ES-I3 (cell line): ENCODE measurements at regions not wholly inside any gene's neighbourhood (a gene's known extent, or its start where the extent isn't known, plus 50 kb on each side); places are given as distances from the start of the nearest gene placed in this dataset.

Source experiments
- H3K36me3 ChIP-seq: 2 replicates; pipeline ENCODE4 v1.6.1; 2013; ENCODE audit warnings: mild to moderate bottlenecking, low read length, control low read depth, moderate library complexity; ENCODE audit not compliant: insufficient read depth
- H3K4me1 ChIP-seq: 2 replicates; pipeline ENCODE4 v1.6.1; 2013; ENCODE audit warnings: mild to moderate bottlenecking, control low read depth, low read length; ENCODE audit not compliant: insufficient read depth
- H3K9ac ChIP-seq: 2 replicates; pipeline ENCODE4 v1.6.1; 2013; ENCODE audit warnings: low read depth, mild to moderate bottlenecking, low read length, moderate library complexity
- H3K9me3 ChIP-seq: 2 replicates; pipeline ENCODE4 v1.6.1; 2013; ENCODE audit warnings: mild to moderate bottlenecking, low read length, moderate library complexity; ENCODE audit not compliant: control insufficient read depth, insufficient read depth

DNA sequence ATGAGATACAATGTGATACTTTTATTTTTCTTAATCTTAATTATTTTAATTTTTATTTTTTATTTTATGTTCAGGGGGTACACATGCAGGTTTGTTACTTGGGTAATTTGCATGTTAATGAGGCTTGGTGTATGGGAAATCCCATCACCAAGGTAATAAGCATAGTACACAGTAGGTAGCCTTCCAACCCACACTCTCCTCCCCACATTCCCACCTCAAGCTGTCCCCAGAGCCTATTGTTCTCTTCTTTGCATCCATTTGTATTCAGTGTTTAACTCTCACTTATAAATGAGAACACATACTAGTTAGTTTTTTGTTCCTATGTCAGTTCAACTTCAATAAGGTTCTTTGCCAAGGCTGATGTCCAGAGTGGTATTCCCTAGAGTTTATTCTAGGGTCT is 1375.4 kb downstream of the NSUN3 start:
- Histone ChIP-seq H3K4me1 (no peaks in the 10 kb centered on the region), H3K36me3 (no peaks in the 10 kb centered on the region), H3K9me3 (no peaks in the 10 kb centered on the region)

DNA sequence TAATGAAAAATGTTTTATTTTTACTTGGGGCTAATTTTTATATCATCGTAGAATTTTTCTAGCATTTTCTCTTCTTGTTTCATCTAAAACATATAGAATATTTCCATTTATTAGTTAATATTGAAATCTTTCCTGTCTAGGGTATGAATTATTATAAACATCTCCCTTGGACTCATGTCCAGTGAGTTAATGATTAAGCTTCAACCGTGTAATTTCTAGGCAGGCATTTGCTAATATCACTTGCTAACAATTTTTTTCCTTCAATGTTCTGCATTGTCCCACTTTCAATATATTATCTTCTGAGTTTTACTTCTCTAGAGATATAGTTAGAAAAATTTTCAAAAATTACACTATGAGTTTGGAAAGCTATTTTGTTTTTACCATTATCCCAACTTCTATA is 1371.6 kb upstream of the EPHA6 start:
- no peaks in the 10 kb centered on the region for H3K36me3 ChIP-seq
- H3K9ac ChIP-seq: no peak overlapping the region
- H3K4me1 ChIP-seq: no peaks in the 10 kb centered on the region
- no peaks in the 10 kb centered on the region for H3K9me3 ChIP-seq

More for the DNA sequence above, 1375.4 kb downstream of the NSUN3 start:
- no peak overlapping the region for H3K9ac ChIP-seq

DNA sequence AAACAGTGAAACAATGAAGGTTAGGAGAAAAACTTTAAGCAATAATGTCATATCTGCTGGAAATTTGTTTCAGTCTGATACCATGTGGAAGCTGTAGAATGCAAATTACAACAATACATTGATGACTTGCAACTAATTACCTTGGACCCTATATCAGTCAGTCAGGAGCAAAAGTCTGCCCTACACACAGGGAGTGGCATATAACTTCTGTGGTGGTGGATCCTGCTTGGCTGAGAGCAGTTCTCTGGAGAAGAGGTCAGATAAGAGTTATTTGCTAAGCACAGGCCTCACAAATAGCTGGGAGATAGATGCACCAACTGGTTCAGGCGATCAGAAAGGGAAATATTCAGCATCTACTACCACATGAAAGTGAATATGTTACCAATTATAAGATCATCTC is 1364.6 kb upstream of the EPHA6 start:
- no peaks in the 10 kb centered on the region for H3K36me3 ChIP-seq
- no peak overlapping the region for H3K9ac ChIP-seq
- H3K9me3 ChIP-seq: no peaks in the 10 kb centered on the region
- H3K4me1 ChIP-seq: no peaks in the 10 kb centered on the region

DNA sequence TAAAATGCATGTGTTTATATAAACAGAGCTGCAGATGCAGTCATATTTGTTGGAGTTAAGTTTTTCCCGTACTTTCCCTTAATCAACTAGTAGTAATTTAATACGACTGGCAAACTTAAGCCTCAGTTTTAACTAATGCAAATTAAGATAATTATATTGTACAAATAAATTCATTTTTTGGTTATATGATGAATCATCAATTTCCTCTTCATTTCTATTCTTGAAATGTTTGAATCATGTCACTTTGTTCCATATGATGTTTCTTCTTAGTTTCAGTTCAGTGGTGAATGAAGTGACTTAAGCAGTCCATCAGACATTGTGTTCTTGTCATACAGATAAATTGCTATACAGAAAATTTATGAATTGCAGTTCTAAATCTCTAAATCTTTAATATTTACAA is 1361.2 kb upstream of the EPHA6 start:
- no peaks in the 10 kb centered on the region for H3K9me3 ChIP-seq
- H3K9ac ChIP-seq: no peak overlapping the region
- no peaks in the 10 kb centered on the region for H3K4me1 ChIP-seq
- H3K36me3 ChIP-seq: no peaks in the 10 kb centered on the region

DNA sequence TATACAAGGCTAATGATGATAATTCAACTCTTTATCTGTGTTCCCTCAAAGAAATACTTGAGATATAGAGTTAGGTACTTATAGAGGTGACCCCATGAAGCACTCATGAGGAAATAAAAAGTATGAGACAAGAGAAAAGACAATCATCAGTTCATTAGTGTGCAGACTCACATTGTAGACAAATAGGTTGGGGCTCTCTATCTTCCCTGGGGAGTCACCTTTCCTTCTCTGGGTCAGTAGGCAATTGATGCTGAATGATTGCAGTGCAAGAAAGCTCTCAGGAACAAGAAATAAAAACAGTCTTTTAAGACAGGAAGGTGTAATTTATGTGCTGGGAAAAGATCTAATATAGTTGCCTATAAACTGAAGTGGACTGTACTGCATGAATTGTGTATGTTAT is 1357.6 kb upstream of the EPHA6 start:
- H3K36me3 ChIP-seq: no peaks in the 10 kb centered on the region
- no peaks in the 10 kb centered on the region for H3K4me1 ChIP-seq
- H3K9me3 ChIP-seq: no peaks in the 10 kb centered on the region
- no peak overlapping the region for H3K9ac ChIP-seq

DNA sequence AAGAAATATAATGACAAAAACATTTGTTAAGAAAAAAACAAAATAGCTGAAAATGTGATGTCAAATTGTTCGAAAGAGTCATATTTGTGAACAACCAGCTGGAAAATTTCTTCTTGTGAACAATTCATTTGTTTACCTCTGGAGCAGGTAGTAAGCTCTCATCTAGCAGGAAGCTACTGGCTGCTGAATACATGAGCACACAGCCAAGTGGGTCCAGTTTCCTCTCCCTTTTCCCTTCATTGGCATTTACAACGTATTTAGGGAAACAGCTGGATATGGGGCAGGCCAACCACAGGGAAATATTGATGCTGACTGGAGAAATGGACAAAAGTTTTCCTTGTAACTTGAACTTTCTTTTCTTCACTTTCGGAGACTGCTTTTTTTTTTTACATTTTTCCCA is 1354.7 kb upstream of the EPHA6 start:
- H3K4me1 ChIP-seq: no peaks in the 10 kb centered on the region

DNA sequence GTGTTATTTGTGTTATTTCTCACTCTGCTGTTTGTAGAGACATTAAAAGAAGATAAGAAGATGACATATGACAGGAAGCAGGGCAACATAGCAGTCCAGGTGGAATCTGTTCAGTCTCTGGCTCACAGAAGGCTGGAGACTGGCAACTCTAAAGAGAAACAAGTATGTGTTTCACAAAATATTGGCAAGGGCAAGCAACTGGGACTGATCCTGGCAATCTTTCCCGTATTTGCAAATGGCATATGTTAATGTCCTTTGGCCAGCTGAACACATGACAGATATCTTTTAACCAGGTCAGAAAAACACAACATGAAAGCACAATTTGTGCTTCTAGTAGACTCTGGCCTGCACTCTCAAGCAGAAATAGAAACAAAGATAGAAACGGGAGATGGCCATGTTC is 1354.1 kb upstream of the EPHA6 start:
- H3K9me3 ChIP-seq: no peaks in the 10 kb centered on the region; the same call in 1 of the 2 replicates
- no peaks in the 10 kb centered on the region for H3K4me1 ChIP-seq
- H3K36me3 ChIP-seq: no peaks in the 10 kb centered on the region
- no peak overlapping the region for H3K9ac ChIP-seq

More for the DNA sequence above, 1354.7 kb upstream of the EPHA6 start:
- Histone ChIP-seq H3K36me3 (no peaks in the 10 kb centered on the region), H3K9ac (no peak overlapping the region), H3K9me3 (no peaks in the 10 kb centered on the region)

DNA sequence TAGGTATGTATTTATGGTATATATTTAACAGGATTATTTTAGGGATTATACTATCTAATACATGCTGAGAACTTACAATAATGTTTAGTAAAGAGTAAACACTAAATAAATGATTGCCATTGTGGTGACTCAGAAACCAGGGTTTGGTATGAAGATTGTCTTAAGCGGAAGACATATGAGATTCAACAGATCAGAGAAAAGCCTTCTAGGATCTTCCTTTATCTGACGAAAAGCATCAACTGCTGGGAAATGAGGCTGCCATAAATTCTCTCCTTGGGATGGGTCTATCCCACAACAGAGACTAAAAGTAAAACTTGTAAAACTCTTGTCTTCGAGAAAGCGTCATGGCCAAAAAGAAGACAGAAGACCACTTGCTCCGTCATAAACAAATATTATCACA is 1352.2 kb upstream of the EPHA6 start:
- Histone ChIP-seq H3K9ac (no peak overlapping the region), H3K4me1 (no peaks in the 10 kb centered on the region), H3K36me3 (no peaks in the 10 kb centered on the region), H3K9me3 (no peaks in the 10 kb centered on the region; the same call in 1 of the 2 replicates)

DNA sequence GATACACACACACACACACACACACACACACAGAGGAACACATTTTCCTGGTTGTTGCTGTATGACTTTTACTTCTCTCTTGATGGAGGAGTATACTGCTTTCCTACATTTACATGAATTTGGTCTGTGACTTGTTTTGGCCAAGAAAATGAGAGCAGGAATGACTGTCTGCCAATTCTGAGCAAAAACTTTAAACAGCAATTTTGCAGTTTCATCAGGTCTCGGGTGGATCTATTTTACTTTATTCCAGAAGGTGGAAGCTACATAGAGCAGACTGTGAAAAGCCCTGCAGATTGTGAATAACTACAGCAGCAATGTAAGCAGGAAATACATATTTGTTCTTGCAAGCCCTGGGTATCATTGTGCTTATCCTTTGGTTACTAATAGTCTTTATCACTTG is 1350.0 kb upstream of the EPHA6 start:
- H3K4me1 ChIP-seq: no peaks in the 10 kb centered on the region
- H3K36me3 ChIP-seq: no peaks in the 10 kb centered on the region

DNA sequence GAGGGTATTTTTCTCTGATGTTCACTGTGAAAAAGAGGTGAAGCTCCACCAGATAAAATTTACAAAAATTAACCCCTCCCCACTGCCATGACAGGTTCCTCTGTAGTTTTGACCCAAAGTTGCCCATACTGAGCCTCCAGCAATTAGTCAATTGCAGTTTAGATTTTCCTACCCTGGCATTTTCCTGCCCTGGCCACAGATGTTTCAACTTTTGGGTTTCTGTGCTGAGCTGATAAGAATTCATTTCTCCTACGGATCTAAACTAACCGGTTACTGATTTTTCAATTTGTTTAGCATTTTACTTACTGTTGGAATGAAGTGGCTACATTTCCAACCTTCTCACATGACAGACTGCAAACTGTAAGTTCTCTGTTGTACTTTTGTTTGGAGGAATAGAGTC is 1346.1 kb upstream of the EPHA6 start:
- Histone ChIP-seq H3K36me3 (no peaks in the 10 kb centered on the region), H3K9me3 (no peaks in the 10 kb centered on the region; the same call in 1 of the 2 replicates), H3K9ac (no peak overlapping the region), H3K4me1 (no peaks in the 10 kb centered on the region)

More for the DNA sequence above, 1350.0 kb upstream of the EPHA6 start:
- H3K9ac ChIP-seq: no peak overlapping the region
- H3K9me3 ChIP-seq: no peaks in the 10 kb centered on the region; the same call in 1 of the 2 replicates

DNA sequence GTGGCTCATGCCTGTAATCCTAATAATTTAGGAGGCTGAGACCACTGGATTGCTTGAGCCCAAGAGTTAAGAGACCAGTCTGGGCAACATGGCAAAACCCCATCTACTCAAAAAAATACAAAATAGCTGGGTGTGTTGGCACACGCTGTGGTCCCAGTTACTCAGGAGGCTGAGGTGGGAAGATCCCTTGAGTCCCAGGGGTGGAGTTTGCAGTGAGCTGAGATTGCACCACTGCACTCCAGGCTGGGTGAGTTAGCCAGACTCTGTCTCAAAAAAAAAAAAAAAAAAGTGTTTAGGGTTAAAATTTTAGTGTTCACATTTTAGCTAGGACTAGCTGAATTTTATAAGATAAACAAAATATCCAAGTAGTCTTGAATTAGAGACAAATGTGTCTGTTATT is 1340.1 kb upstream of the EPHA6 start:
- Histone ChIP-seq H3K9ac (no peak overlapping the region), H3K36me3 (no peaks in the 10 kb centered on the region), H3K4me1 (no peaks in the 10 kb centered on the region), H3K9me3 (no peaks in the 10 kb centered on the region)

DNA sequence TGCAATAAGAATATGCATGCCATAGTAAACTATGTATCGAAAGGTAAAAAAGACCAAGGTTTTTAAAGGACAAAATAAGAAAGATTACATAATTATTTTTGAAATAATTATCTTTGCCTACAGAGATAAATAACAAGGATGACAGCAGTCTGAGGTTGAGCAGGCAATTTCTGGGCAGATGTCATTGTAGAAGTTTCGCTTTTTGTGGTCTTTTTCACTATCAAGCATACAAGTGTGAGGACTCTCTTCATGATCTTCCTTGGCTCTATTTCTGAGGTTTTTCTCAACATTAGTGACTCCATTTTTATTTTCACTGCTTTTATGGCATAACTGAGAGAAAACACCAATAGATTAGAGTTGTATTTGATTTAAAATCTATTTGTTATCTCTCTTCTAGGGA is 1337.9 kb upstream of the EPHA6 start:
- Histone ChIP-seq H3K9me3 (no peaks in the 10 kb centered on the region), H3K4me1 (no peaks in the 10 kb centered on the region), H3K9ac (no peak overlapping the region), H3K36me3 (no peaks in the 10 kb centered on the region)

DNA sequence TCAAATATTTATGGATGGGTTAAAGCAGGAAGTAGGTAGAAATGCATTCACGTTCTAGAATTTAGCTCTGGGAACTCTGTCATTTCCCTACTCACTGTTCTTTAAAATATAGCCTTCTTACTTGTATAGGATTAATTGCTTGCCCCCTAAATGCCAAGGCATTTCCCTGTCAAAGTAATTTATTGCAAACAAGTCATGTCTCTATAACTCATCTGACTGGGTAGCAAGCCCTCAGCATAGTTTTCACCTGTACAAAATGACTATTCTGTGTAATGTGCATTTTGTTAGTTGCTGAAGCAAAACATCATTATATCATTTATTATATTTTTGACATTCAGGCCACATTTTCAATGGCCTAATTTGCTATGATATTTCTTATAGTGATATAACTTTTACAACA is 1308.2 kb upstream of the EPHA6 start:
- Histone ChIP-seq H3K9ac (no peak overlapping the region), H3K4me1 (no peaks in the 10 kb centered on the region), H3K36me3 (no peaks in the 10 kb centered on the region; the same call in 1 of the 2 replicates), H3K9me3 (peaks cover 4% of the 10 kb centered on the region; the same call in 1 of the 2 replicates)

DNA sequence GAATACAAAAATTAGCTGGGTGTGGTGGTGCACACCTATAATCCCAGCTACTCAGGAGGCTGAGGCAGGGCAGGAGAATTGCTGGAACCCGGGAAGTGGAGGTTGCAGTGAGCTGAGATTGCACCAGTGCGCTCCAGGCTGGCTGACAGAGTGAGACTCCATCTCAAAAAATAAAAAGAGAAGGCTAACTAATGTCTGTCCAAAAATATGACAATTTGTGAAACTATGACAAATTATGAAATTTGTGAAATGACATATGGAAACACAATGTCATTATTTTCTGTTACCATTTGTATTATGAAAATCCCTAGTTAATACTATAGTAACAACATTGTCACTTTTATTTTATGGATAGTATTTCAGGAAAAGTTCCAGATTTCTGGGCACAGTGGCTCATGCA is 1306.3 kb upstream of the EPHA6 start:
- peaks cover 4% of the 10 kb centered on the region; the same call in 1 of the 2 replicates for H3K9me3 ChIP-seq
- H3K4me1 ChIP-seq: no peaks in the 10 kb centered on the region
- no peaks in the 10 kb centered on the region; the same call in 1 of the 2 replicates for H3K36me3 ChIP-seq
- H3K9ac ChIP-seq: no peak overlapping the region

DNA sequence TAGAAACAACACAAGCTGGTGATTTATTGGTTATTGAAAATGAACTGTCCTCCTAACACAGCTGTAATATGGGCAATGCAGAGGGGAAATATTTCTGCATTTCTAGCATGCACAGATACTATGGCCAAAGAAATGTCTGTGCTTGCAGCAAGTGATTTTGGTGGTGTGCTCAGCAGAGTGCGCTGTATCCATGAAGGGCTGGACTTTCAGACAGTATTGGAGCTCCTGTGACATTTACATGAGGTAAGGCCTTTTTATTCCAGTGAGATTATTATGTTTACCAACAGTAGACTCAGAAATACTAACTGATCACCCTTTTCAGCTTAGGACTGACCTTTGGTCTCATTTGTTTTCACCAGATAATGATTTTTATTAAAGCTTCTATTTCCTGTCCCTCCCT is 1302.6 kb upstream of the EPHA6 start:
- Histone ChIP-seq H3K36me3 (no peaks in the 10 kb centered on the region; the same call in 1 of the 2 replicates), H3K9me3 (peaks cover 4% of the 10 kb centered on the region; the same call in 1 of the 2 replicates), H3K4me1 (no peaks in the 10 kb centered on the region), H3K9ac (no peak overlapping the region)

DNA sequence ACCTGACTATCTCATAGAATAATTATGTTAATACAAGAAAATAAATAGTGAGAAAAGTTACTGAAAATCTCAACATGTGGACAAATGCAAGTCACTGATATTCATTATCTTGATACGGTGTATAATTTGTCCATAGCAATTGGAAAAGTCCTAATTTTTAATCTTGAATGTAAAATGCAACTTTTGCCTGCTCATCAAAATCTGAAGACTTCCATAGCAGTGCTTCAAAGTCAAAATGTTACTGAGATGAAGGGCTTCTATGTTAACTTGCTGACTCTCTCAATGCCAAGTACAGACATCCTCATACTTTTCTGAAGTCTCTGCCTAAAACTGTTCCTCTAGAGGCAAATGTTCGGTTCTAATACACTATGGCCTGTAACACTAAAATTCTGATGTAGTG is 1300.1 kb upstream of the EPHA6 start:
- H3K36me3 ChIP-seq: no peaks in the 10 kb centered on the region; the same call in 1 of the 2 replicates
- no peaks in the 10 kb centered on the region for H3K4me1 ChIP-seq
- H3K9ac ChIP-seq: no peak overlapping the region
- H3K9me3 ChIP-seq: peaks cover 4% of the 10 kb centered on the region; the same call in 1 of the 2 replicates
